ENCODE measurements at regions not wholly inside any gene's neighbourhood (a gene's known extent, or its start where the extent isn't known, plus 50 kb on each side); places are given as distances from the start of the nearest gene placed in this dataset.

- no peak for DNase-seq (ENCODE audit: low read depth)
These were observed 56.3 kb upstream of the EYA4 start for GRCh38 chr6:133184798-133185372.

DNA sequence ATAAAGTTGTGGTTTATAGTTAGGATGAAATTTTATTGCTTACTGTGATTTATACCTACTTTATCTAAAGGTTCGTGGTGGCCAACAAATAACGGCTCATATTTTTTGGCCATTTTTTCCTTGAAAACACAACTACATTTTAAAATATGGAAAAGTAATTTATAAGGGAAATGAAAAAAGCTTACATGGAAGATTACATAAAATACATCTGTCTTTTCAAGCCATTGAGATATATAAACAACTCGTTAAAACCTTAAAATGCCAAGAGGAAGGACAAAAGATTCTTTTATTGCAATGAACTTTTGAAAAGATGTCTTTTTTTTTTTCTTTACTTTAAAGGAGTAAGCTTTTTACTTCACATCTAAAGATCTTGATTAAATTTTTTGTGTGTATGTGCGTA lies 55.4 kb upstream of the EYA4 start:
- DNase-seq (ENCODE audit: low read depth), result no peak

GRCh38 chr6:133187114-133187513 lies 54.0 kb upstream of the EYA4 start:
- no peak for DNase-seq (ENCODE audit: low read depth)

DNA sequence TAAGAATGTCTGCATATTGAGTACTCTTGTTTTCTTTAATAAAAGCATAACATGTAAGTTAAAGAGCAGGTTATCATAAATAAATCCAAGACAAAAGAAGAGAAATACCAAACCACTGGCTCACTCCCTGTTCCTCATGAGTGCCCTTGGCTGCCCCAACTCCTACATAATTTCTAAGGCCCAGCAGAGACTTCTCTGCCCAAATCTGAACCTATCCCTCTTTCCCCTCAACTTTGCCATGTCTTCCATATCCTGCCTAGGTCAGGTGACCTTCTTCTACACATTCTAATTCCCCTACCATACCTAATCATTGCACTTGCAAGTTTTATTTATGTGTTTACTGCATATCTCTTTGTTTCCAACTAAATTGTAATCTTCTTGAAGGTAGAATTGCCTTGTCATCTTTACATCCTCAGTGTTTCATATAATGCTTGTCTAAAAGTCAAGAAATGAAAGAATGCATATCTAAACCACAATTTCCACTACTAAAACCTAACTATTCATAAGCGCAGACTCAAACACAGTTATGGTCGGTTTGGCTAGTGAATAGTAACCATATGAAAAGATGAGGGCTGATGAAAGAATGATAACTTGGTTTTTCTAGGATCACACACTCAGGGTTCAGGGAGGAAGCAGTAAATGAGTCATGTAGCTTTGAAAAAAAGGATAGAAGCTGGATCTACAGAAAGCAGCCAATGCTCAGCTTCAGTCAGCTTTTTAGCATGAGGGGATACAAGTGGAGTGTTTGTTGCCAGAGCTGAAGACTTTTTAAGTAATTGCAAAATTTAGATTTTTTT lies 53.3 kb upstream of the EYA4 start:
- no peak for DNase-seq (ENCODE audit: low read depth)

DNA sequence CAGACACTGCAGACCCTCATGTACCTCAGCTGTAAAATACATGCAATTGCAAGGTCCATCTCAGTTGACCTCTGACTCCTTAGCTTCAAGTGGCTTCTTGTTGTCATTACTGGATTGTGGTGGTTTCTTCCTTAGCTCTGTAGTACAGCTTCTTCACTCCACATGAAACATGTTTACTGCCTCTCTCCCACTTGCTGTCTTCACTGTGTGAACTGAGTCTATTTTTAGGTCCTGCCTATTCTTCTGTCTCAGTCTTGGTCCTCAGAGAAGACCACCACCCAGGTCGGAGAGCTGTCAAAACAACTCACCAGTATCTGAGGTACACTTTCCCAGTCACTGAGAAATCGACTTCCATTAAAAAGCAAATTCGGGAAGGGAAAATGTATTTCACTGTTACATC lies 50.2 kb upstream of the EYA4 start:
- no peak for DNase-seq (ENCODE audit: low read depth)

- no peak for DNase-seq (ENCODE audit: low read depth)
These were observed 49.8 kb upstream of the EYA4 start for GRCh38 chr6:133191323-133191722.

Measured in HS-5 (cell line).